22Rv1 (cell line): ENCODE measurements at regions not wholly inside any gene's neighbourhood (a gene's known extent, or its start where the extent isn't known, plus 50 kb on each side); places are given as distances from the start of the nearest gene placed in this dataset.
"Not testable (repeated sequence)": the region's sequence is repeated elsewhere in the genome, so short reads cannot be mapped to it uniquely, and the experiment has no call there.

Source experiments
- H3K27ac ChIP-seq: fragments of 450-650 bp; 2 replicates; pipeline ENCODE4 v1.5.1; 2017
- CTCF ChIP-seq: fragments of 450-650 bp; IDR thresholded peaks from 2 replicates; pipeline ENCODE4 v1.5.1; 2017; ENCODE audit warnings: mild to moderate bottlenecking
- ZFX ChIP-seq: fragments of 450-650 bp; IDR thresholded peaks from 2 replicates; pipeline ENCODE4 v1.6.1; 2017; ENCODE audit warnings: antibody characterized with exemption, borderline replicate concordance

- no peak overlapping the region for H3K27ac ChIP-seq
- TF ChIP-seq CTCF (no peak), ZFX (no peak)
These were observed 111.6 kb downstream of the MIAT start for GRCh38 chr22:26768952-26769351.

GRCh38 chr22:26769663-26770062 is 112.3 kb downstream of the MIAT start:
- TF ChIP-seq CTCF (no peak), ZFX (no peak)
- no peak overlapping the region for H3K27ac ChIP-seq

- TF ChIP-seq CTCF = no peak
- no peak overlapping the region for H3K27ac ChIP-seq
These were observed 113.2 kb downstream of the MIAT start for GRCh38 chr22:26770624-26771023.

- H3K27ac ChIP-seq = not testable (repeated sequence)
These were observed 115.7 kb downstream of the MIAT start for GRCh38 chr22:26773054-26773453.

- no peak overlapping the region for H3K27ac ChIP-seq
- TF ChIP-seq ZFX (no peak), CTCF (no peak)
These were observed 118.0 kb downstream of the MIAT start for GRCh38 chr22:26775394-26775793.

- no peak for TF ChIP-seq ZFX
- no peak for TF ChIP-seq CTCF
- H3K27ac ChIP-seq = no peak overlapping the region
These were observed 119.9 kb downstream of the MIAT start for GRCh38 chr22:26777156-26777801.

GRCh38 chr22:26778372-26778771 is 121.0 kb downstream of the MIAT start:
- H3K27ac ChIP-seq = no peak overlapping the region
- no peak for TF ChIP-seq ZFX
- no peak for TF ChIP-seq CTCF

GRCh38 chr22:26779108-26779507 is 121.7 kb downstream of the MIAT start:
- H3K27ac ChIP-seq = no peak overlapping the region
- TF ChIP-seq ZFX = no peak
